Body of pancreas (tissue), 4 donors: ENCODE measurements at regions not wholly inside any gene's neighbourhood (a gene's known extent, or its start where the extent isn't known, plus 50 kb on each side); places are given as distances from the start of the nearest gene placed in this dataset.

ENCODE experiments used
- CTCF ChIP-seq, 7 experiments: fragments of 450-650 bp in 4 of 7; fragments of 200-600 bp in 3 of 7; sonication (generic) in 3 of 7; IDR thresholded peaks; one replicate each; pipeline ENCODE4 v1.5.1; 2016 to 2019; ENCODE audit warnings: antibody characterized with exemption in 7 of 7
- POLR2A ChIP-seq, 3 donors: fragments of 450-650 bp; IDR thresholded peaks; one replicate each; pipeline ENCODE4 v1.6.1; 2016; ENCODE audit warnings: antibody characterized with exemption in 3 of 3, mild to moderate bottlenecking in 2 of 3

- no peak for TF ChIP-seq CTCF (IDR thresholded peaks at IDR 0.05)
- no peak for TF ChIP-seq POLR2A (IDR thresholded peaks at IDR 0.05)
Measured at GRCh38 chr22:22144858-22145257, 99.7 kb upstream of the VPREB1 start.
